ENCODE measurements at regions not wholly inside any gene's neighbourhood (a gene's known extent, or its start where the extent isn't known, plus 50 kb on each side); places are given as distances from the start of the nearest gene placed in this dataset.

GRCh38 chr2:8197101-8197500, 484.8 kb upstream of the ID2 start:
- no peak for DNase-seq

DNA sequence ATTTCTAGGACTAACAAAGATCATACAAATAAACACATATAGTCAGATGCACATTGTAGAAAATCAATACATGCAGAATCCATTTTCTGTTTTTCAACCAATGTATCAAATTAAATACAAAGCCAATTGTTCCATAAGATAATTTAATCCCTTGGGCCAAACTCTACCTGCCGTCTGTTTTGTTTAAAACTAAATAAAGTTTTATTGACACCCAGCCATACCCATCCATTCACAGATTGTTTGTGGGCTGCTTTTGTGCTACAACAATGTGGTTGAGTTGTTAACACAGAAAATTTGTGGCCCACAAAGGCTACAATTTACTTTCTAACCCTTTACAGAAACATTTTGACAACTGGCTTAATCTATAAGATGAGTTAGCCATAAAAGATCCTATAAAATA, 484.0 kb upstream of the ID2 start:
- no peak for DNase-seq

DNA sequence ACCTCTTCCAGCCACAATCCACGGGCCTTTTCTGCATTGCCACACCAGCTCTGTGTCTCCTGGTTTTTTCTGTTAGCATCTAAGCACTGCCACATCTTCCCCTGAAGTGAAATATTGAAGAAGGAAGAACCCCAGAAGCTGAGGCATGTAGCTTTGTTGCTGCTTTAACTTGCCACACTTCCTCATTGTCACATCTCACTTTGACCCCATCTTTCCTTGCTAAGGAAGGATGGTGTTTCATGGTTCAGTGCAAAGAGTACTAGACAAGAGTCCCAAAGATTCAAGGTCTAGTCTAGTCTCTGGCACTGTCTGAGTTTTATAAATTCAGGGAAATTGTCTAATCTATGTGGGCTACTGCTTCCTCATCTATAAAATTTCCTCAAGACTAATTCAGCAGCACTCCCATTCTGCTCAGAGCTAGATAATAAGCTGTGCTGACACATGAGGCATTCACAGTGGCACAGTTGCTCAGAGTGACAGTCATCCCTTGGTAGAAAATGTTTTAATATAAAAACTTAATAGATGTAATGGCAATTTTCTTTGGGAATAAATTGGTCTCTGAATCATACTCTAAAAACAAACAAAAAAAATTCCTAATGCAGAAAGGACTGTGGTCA, 483.0 kb upstream of the ID2 start:
- no peak for DNase-seq

GRCh38 chr2:8202132-8202531, 479.7 kb upstream of the ID2 start:
- DNase-seq, result no peak

DNA sequence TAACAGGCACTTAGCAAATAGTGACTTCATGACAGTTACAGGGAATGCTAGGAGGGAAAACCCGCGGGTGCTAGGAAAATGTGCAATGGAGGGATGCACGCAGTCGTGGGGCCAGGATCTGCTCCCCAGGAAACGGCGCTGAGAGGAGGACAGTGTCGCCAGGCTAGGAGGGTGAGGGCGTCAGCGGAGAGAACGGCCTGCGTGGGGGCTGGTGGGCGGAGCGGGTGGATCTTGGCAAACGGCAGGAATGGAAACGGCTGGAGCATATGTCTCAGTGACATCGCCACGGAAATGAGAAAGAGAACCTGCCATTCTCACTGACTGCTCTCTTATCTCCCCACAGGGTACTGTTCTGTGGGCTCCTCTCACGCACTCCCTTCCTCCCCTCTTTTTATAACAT, 478.5 kb upstream of the ID2 start:
- no peak for DNase-seq

DNA sequence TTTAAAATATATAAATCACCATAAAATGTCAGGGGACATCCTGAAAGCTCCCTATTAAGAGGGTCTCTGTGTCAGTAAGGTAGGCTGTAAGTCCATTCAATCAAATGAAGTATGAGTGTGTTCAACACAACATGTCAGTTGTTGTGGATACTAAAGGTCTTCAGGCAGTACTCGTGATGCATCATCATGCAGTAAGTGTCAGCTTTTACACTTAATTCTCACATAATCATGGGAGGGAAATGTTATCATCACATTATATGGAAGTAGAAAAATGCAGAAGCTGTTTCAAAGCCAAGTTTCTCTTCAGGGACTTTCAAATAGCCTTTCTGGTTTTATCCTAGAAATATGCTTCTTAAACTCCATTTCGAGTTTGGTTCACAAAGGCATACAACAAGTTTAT, 477.1 kb upstream of the ID2 start:
- DNase-seq, result no peak

DNA sequence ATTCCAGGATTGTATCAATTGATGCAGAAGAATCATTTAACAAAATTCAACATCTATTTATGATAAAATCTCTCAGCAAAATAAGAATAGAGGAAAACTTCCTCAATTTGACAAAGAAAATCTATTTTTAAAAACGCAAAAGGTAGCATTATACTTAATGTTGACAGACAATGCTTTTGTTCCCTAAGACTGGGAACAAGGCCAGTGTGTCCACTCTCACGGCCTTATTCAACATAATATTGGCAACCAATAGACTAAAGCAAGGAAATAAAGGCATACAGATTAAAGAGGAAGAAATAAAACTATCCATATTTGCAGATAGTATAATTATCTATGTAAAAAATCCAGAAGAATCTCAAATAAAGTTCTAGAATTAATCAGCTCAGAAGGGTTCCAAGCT, 472.4 kb upstream of the ID2 start:
- DNase-seq, result no peak

- no peak for DNase-seq
Measured at GRCh38 chr2:8211384-8211783, 470.5 kb upstream of the ID2 start.

- DNase-seq, result no peak
Measured at GRCh38 chr2:8212239-8212638, 469.6 kb upstream of the ID2 start.

- no peak for DNase-seq
Measured at GRCh38 chr2:8214036-8214615, 467.7 kb upstream of the ID2 start.

DNA sequence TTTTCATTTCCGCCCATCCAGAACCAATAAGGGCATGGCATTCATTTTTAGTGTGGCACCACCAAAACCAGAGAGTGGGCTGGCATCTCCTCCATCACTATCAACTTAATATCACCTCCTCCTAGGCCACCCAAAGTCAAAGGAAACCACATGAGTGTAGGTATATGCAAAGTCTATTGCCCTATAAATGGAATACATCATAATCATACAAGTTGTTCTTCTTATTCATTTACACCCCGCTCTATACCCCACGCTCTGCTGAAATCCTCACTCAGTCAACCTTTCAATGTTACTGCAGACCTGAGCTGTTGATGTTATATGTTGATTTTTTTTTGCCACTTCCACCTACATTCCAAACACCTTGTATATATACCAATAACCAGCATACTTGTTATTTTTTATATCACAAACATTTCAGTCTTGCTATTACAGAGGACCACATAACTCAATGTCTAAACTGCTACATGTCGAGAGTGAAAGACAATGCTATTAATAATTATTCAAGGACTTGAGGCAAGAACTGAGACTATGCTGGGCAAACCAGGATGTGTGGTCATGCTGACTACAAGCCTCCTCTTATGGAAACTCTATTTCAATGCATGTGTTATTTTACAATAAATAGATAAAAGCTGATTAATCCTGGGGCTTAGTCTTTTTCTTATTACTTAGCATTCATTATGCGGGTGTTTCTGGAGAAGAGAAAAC, 466.5 kb upstream of the ID2 start:
- no peak for DNase-seq

DNA sequence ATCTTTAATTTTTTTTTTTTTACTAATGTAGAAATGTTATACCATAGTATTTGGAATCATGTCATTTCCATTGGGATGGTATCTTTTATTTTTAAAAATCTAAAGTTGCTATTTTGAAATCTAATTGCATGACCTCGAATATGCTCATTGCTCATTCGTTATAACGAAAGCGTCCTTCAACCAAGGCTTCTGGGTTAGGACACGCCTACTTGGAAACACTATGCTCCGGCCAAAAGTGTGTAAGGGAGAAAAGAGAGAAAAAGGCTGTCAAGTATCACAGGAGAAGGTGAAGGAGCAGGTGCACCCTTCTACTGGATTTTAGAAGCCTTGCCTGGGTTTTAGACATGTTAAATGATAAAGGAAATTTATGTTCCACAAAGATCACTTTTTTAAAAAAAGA, 465.9 kb upstream of the ID2 start:
- DNase-seq, result no peak

- no peak for DNase-seq
Measured at GRCh38 chr2:8216397-8216796, 465.5 kb upstream of the ID2 start.

GRCh38 chr2:8217468-8218030, 464.3 kb upstream of the ID2 start:
- no peak for DNase-seq

DNA sequence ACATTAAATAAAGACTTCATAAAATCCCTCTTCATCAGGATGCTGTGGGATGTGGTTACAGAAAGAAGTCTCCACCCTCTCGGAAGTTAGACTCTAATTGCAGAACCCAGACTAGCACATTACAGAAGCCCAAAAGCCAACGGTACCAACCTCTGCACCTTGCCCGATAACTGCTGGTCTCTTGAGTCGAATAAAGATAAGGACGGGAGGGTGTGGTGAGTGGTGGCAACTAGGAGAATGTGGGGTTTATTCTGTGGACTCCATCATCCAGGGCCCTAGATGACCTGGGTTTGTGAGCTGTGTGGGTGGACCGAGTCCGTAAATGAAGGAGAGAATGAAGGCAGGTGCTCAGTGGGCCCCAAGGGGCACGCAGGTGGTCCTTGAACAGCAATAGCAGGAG, 462.8 kb upstream of the ID2 start:
- DNase-seq, result no peak

DNA sequence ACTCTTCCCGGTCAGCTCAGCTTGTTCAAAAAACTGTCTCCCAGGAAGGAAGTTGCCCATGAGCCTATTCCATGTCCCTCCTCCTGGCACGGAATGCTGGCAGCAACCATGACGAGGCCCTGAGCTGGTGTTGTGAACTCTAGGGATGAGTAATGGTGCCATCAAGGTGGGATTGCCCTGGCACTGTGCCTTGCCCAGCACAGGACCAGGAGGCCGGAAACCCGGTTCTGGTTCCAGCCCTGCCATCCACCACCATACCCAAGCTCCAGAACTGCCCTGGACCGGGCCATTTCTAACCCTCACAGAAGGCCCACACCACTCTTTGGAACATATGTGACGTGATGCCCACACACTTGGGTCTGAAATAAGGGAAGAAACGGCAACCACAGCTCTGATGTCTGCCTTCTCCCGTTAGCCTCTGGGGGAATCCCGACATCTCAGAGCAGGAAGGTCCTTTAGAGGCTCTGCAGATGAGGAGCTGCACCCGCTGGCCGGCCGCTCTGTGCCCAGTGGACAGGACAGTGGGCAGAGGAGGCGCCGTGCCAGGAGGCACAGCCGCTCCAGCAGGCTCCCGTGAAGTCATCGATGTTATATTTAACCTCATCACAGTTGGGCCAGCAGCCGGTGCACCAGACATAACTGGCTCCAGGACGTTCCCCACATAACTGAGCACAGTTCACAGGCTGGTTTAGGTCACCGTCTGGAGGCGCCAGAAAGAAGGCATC, 462.1 kb upstream of the ID2 start:
- no peak for DNase-seq

GRCh38 chr2:8222979-8223694, 458.7 kb upstream of the ID2 start:
- no peak for DNase-seq

- DNase-seq, result no peak
Measured at GRCh38 chr2:8223695-8224346, 458.0 kb upstream of the ID2 start.

DNA sequence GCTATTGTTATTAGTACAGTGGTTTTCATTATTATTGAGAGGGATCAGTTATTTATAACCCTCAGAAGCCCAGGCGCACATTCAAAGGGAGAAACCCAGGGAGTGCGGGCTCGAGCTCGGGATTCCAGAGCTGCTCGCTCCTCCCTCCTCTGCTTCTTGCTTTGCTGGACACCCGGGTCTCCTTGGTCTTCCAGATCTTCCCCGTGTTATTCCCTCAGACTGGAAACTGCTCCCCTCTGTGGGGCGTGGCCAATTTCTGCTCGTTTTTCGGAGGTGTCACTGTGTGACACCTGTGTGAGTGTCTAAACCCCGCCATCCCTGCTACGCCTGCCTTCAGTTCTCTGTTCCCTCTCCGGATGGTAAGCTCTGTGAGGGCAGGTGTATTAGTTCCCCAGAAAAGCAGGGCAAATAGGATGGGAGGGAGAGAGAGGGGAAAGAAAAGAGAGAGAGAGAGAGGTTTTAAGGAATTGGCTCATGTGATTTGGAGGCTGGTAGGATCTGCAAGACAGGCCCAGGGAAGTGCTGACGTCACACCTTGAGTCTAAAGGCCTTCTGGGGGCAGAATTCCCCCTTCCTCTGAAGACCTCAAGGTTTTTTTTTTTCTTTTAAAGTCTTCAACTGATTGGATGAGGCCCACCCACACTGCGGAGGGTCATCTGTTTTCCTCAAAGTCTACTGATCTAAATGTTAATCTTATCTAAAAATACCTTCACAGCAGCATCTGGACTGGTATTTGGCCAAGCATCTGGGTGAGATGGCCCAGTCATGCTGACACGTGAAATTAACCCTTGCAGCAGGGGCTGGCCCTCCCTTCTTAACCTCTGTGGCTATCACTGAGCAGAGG, 457.3 kb upstream of the ID2 start:
- peak; percentile 41 for DNase-seq

- DNase-seq, result peak; percentile 39
Measured at GRCh38 chr2:8225266-8225665, 456.6 kb upstream of the ID2 start.

- DNase-seq, result no peak
Measured at GRCh38 chr2:8225798-8226197, 456.1 kb upstream of the ID2 start.

Data from NCI-H82 (cell line).